HEK293 (cell line): ENCODE measurements at regions not wholly inside any gene's neighbourhood (a gene's known extent, or its start where the extent isn't known, plus 50 kb on each side); places are given as distances from the start of the nearest gene placed in this dataset.

Experiments used
- SALL2 ChIP-seq: fragments of 450-650 bp; formaldehyde crosslinking; IDR thresholded peaks from 2 replicates; pipeline ENCODE4 v1.5.0; 2017; ENCODE audit warnings: missing biosample characterization, mild to moderate bottlenecking, missing genetic modification characterization, borderline replicate concordance
- ZFP3 ChIP-seq: fragments of 450-650 bp; formaldehyde crosslinking; IDR thresholded peaks from 2 replicates; pipeline ENCODE4 v1.5.1; 2016; ENCODE audit warnings: low read depth, missing biosample characterization, missing genetic modification characterization
- ZNF426 ChIP-seq: fragments of 450-650 bp; formaldehyde crosslinking; IDR thresholded peaks from 2 replicates; pipeline ENCODE4 v1.5.1; 2017; ENCODE audit warnings: missing biosample characterization, missing genetic modification characterization, mild to moderate bottlenecking, inconsistent platforms, moderate library complexity
- ZNF561 ChIP-seq: fragments of 450-650 bp; IDR thresholded peaks from 2 replicates; pipeline ENCODE4 v1.5.1; 2018; ENCODE audit warnings: missing biosample characterization, missing genetic modification characterization, borderline replicate concordance
- ZNF626 ChIP-seq: fragments of 450-650 bp; sonication (Bioruptor Pico); formaldehyde crosslinking; IDR thresholded peaks from 2 replicates; pipeline ENCODE4 v1.5.1; 2018; ENCODE audit warnings: missing biosample characterization, missing genetic modification characterization, inconsistent platforms
- ZNF707 ChIP-seq: fragments of 450-650 bp; formaldehyde crosslinking; IDR thresholded peaks from 2 replicates; pipeline ENCODE4 v1.5.1; 2016; ENCODE audit warnings: missing biosample characterization, missing genetic modification characterization
- ZNF830 ChIP-seq: fragments of 450-650 bp; IDR thresholded peaks from 2 replicates; pipeline ENCODE4 v1.5.0; 2018; ENCODE audit warnings: missing biosample characterization, missing genetic modification characterization, low read depth, mild to moderate bottlenecking, moderate library complexity
- TF ChIP-seq, protein P1 (sequence below): fragments of 450-650 bp; formaldehyde crosslinking; IDR thresholded peaks from 2 replicates; pipeline ENCODE4 v1.5.1; 2016; ENCODE audit warnings: missing biosample characterization, missing genetic modification characterization

- no peak for TF ChIP-seq ZNF707 (tag by site-specific recombination)
- TF ChIP-seq SALL2 (tag by site-specific recombination): no peak
- TF ChIP-seq, protein P1, sequence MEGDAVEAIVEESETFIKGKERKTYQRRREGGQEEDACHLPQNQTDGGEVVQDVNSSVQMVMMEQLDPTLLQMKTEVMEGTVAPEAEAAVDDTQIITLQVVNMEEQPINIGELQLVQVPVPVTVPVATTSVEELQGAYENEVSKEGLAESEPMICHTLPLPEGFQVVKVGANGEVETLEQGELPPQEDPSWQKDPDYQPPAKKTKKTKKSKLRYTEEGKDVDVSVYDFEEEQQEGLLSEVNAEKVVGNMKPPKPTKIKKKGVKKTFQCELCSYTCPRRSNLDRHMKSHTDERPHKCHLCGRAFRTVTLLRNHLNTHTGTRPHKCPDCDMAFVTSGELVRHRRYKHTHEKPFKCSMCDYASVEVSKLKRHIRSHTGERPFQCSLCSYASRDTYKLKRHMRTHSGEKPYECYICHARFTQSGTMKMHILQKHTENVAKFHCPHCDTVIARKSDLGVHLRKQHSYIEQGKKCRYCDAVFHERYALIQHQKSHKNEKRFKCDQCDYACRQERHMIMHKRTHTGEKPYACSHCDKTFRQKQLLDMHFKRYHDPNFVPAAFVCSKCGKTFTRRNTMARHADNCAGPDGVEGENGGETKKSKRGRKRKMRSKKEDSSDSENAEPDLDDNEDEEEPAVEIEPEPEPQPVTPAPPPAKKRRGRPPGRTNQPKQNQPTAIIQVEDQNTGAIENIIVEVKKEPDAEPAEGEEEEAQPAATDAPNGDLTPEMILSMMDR (tag by site-specific recombination): no peak
- TF ChIP-seq ZNF561 (tag by site-specific recombination): no peak
- TF ChIP-seq ZFP3 (tag by site-specific recombination): no peak
- no peak for TF ChIP-seq ZNF426 (tag by site-specific recombination)
- no peak for TF ChIP-seq ZNF830 (tag by site-specific recombination)
- TF ChIP-seq ZNF626 (tag by site-specific recombination): no peak
Measured at GRCh38 chr4:3706111-3706511, 60.1 kb upstream of the ADRA2C start.
